Testis (tissue), 2 donors: ENCODE measurements at regions not wholly inside any gene's neighbourhood (a gene's known extent, or its start where the extent isn't known, plus 50 kb on each side); places are given as distances from the start of the nearest gene placed in this dataset.

ENCODE experiments used
- CTCF ChIP-seq, 3 experiments: fragments of 450-650 bp in 2 of 3; fragments of 200-600 bp in 1 of 3; sonication (generic) in 1 of 3; IDR thresholded peaks; one replicate each; pipeline ENCODE4 v1.5.1; 2016 to 2019; ENCODE audit warnings: antibody characterized with exemption in 3 of 3, mild to moderate bottlenecking in 2 of 3, moderate library complexity in 1 of 3
- POLR2A ChIP-seq: fragments of 450-650 bp; IDR thresholded peaks from one replicate; pipeline ENCODE4 v1.6.1; 2017; ENCODE audit warnings: antibody characterized with exemption, mild to moderate bottlenecking, moderate library complexity

DNA sequence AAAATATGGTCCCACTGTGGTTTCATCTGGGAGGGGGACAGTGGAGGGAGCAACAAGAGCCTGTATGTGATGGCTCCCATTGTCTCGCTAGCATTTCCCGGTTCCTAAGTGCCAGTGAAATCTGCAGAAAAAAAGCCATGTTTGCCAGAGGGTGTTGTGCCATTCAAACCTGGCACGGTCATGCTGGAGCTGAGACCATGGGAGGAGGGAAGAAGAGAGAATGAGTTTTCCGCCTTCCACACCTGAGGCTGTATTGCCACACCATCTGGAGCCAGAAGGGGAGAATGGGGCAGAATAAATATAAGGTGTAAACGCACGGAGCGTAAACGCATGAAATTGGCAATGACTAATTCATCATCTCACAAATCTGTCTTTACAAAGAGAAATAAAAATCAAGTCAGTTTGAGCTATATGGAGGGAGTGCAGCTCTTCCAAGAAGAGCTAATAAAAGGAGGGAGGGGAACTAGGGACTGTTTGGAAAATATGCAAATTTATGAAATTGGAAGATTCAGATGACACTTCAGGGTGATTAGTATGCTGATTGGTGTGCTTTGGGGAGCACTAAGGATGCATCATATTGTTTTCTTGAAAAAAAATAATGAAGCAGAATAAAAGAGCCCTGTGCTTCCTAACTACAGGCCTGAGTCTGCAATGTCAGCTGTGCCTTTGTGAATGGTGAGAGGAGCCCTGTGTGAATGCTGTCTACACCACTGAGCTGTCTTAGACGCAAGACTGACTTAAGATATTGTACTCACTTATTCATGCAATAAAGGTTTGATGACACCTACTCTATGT, 237.9 kb downstream of the NSG2 start:
- TF ChIP-seq POLR2A: no peak
- no peak for TF ChIP-seq CTCF (IDR thresholded peaks at IDR 0.05)
